C4-2B (cell line): ENCODE measurements at regions not wholly inside any gene's neighbourhood (a gene's known extent, or its start where the extent isn't known, plus 50 kb on each side); places are given as distances from the start of the nearest gene placed in this dataset.

Experiments
- ZFX ChIP-seq: fragments of 450-650 bp; IDR thresholded peaks from 2 replicates; pipeline ENCODE4 v1.6.1; 2017
- TF ChIP-seq, protein P1 (sequence below): fragments of 450-650 bp; conservative IDR thresholded peaks from 2 replicates; pipeline ENCODE4 v1.5.1; 2017; ENCODE audit warnings: mild to moderate bottlenecking

- TF ChIP-seq, protein P1, sequence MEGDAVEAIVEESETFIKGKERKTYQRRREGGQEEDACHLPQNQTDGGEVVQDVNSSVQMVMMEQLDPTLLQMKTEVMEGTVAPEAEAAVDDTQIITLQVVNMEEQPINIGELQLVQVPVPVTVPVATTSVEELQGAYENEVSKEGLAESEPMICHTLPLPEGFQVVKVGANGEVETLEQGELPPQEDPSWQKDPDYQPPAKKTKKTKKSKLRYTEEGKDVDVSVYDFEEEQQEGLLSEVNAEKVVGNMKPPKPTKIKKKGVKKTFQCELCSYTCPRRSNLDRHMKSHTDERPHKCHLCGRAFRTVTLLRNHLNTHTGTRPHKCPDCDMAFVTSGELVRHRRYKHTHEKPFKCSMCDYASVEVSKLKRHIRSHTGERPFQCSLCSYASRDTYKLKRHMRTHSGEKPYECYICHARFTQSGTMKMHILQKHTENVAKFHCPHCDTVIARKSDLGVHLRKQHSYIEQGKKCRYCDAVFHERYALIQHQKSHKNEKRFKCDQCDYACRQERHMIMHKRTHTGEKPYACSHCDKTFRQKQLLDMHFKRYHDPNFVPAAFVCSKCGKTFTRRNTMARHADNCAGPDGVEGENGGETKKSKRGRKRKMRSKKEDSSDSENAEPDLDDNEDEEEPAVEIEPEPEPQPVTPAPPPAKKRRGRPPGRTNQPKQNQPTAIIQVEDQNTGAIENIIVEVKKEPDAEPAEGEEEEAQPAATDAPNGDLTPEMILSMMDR, result no peak
- no peak for TF ChIP-seq ZFX
Measured at GRCh38 chr13:34151885-34152284, 333.9 kb downstream of the RFC3 start.
